ENCODE measurements at regions not wholly inside any gene's neighbourhood (a gene's known extent, or its start where the extent isn't known, plus 50 kb on each side); places are given as distances from the start of the nearest gene placed in this dataset.

- H3K9me3 ChIP-seq = no peaks in the 10 kb centered on the region
- no peak overlapping the region for H3K27ac ChIP-seq
- POLR2A ChIA-PET = no interaction called here
- TF ChIP-seq TFCP2L1 (CRISPR knock-in tag; IDR thresholded peaks at IDR 0.05) (no peak), HMGXB4 (CRISPR knock-in tag; IDR thresholded peaks at IDR 0.05; ENCODE audit: borderline replicate concordance) (no peak)
- H3K4me1 ChIP-seq = 0 out of 3 replicates have a peak, but pooled peaks cover 4% of the 10 kb centered on the region
- no peak for DNase-seq (ENCODE audit: low read depth in 1 of 2, low spot score in 1 of 2)
- no peak for FAIRE-seq
- CTCF ChIA-PET = no interaction called here
- WGBS (ENCODE audit: missing lambda C conversion rate) = 78% methylated on average over 5 of the region's 5 CpGs
- H3K4me2 ChIP-seq = no peak overlapping the region
- ATAC-seq = no peak
- H3K4me3 ChIP-seq = no peak overlapping the region
Measured at GRCh38 chr6:105646391-105646867, 243.5 kb upstream of the PREP start.

DNA sequence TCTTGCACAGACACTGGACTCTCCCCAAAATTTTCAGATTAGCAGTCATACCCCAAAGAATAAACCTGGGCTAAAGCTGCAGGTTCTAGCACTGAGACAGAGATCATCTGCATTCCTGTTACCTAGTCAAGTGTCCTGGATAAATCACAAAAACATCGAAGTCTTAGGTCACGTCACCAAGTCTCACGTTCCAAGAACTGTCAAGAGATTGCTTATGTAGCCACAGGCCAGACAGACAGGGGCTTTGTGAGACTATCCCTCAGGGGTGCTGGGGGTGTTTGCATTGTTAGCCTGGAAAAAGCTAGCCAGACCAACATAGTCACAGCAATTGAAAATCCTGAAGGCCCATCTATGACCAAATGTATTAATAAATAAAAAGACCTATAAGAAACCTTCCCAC, 243.1 kb upstream of the PREP start:
- Histone ChIP-seq H3K4me1 (0 out of 3 replicates have a peak, but pooled peaks cover 4% of the 10 kb centered on the region), H3K27ac (no peak overlapping the region), H3K9me3 (no peaks in the 10 kb centered on the region), H3K4me2 (no peak overlapping the region), H3K4me3 (no peak overlapping the region)
- no peak for DNase-seq (ENCODE audit: low read depth in 1 of 2, low spot score in 1 of 2)
- WGBS (ENCODE audit: missing lambda C conversion rate) = 92% methylated on average over 3 of the region's 3 CpGs
- FAIRE-seq = no peak
- CTCF ChIA-PET = no interaction called here
- POLR2A ChIA-PET = no interaction called here
- no peak for ATAC-seq
- TF ChIP-seq NR3C1 (IDR thresholded peaks at IDR 0.05) (no peak), MAX (IDR thresholded peaks at IDR 0.05) (no peak), CHD4 (IDR thresholded peaks at IDR 0.05; ENCODE audit: borderline replicate concordance) (no peak), RAD21 (conservative IDR thresholded peaks at IDR 0.05 in 1 of 2, IDR thresholded peaks at IDR 0.05 in 1 of 2) (no peak), JUN (IDR thresholded peaks at IDR 0.05) (no peak), SMC3 (IDR thresholded peaks at IDR 0.05) (no peak)

GRCh38 chr6:105645156-105645555, 242.3 kb upstream of the PREP start:
- POLR2A ChIA-PET = no interaction called here
- WGBS (ENCODE audit: missing lambda C conversion rate) = 89% methylated on average over 1 of the region's 1 CpG
- TF ChIP-seq TFCP2L1 (CRISPR knock-in tag; IDR thresholded peaks at IDR 0.05) (no peak), POLR2A (IDR thresholded peaks at IDR 0.05; ENCODE audit: low read length) (no peak), HMGXB4 (CRISPR knock-in tag; IDR thresholded peaks at IDR 0.05; ENCODE audit: borderline replicate concordance) (no peak), CHD2 (IDR thresholded peaks at IDR 0.05; ENCODE audit: low read length, partially characterized antibody) (no peak)
- CTCF ChIA-PET = no interaction called here
- no peak overlapping the region for H3K4me2 ChIP-seq
- H3K4me3 ChIP-seq = no peak overlapping the region
- H3K9me3 ChIP-seq = no peaks in the 10 kb centered on the region
- 0 out of 3 replicates have a peak, but pooled peaks cover 4% of the 10 kb centered on the region for H3K4me1 ChIP-seq
- ATAC-seq (no peak), FAIRE-seq (no peak), DNase-seq (ENCODE audit: low read depth in 1 of 2, low spot score in 1 of 2) (no peak)
- H3K27ac ChIP-seq = no peak overlapping the region

- no peak overlapping the region for H3K4me3 ChIP-seq
- CTCF ChIA-PET = no interaction called here
- no peak for FAIRE-seq
- POLR2A ChIA-PET = no interaction called here
- ATAC-seq = no peak
- no peak overlapping the region for H3K4me2 ChIP-seq
- no peak for DNase-seq (ENCODE audit: low read depth in 1 of 2, low spot score in 1 of 2)
- no peaks in the 10 kb centered on the region for H3K9me3 ChIP-seq
- WGBS (ENCODE audit: missing lambda C conversion rate) = 68% methylated on average over 3 of the region's 3 CpGs
- TF ChIP-seq ZNF302 (CRISPR knock-in tag; IDR thresholded peaks at IDR 0.05) = no peak
- 0 out of 3 replicates have a peak, but pooled peaks cover 4% of the 10 kb centered on the region for H3K4me1 ChIP-seq
- no peak overlapping the region for H3K27ac ChIP-seq
Measured at GRCh38 chr6:105644691-105645090, 241.8 kb upstream of the PREP start.

GRCh38 chr6:105644073-105644489, 241.2 kb upstream of the PREP start:
- ATAC-seq (no peak), DNase-seq (ENCODE audit: low read depth in 1 of 2, low spot score in 1 of 2) (no peak), FAIRE-seq (no peak)
- Histone ChIP-seq H3K27ac (no peak overlapping the region), H3K4me2 (no peak overlapping the region), H3K9me3 (no peaks in the 10 kb centered on the region), H3K4me3 (no peak overlapping the region), H3K4me1 (0 out of 3 replicates have a peak, but pooled peaks cover 4% of the 10 kb centered on the region)
- ChIA-PET POLR2A (no interaction called here), CTCF (interaction anchor here (1.3 kb wide), 2 partner anchors 11 to 160 kb away, joined by 3 to 4 read pairs; no protein-coding TSS in a partner anchor)
- WGBS (ENCODE audit: missing lambda C conversion rate) = 100% methylated on average over 2 of the region's 2 CpGs
- no peak for TF ChIP-seq CHD4 (IDR thresholded peaks at IDR 0.05; ENCODE audit: borderline replicate concordance)
- no peak for TF ChIP-seq MAZ (IDR thresholded peaks at IDR 0.05; ENCODE audit: borderline replicate concordance, low read depth, low read length)
- TF ChIP-seq, protein P1, sequence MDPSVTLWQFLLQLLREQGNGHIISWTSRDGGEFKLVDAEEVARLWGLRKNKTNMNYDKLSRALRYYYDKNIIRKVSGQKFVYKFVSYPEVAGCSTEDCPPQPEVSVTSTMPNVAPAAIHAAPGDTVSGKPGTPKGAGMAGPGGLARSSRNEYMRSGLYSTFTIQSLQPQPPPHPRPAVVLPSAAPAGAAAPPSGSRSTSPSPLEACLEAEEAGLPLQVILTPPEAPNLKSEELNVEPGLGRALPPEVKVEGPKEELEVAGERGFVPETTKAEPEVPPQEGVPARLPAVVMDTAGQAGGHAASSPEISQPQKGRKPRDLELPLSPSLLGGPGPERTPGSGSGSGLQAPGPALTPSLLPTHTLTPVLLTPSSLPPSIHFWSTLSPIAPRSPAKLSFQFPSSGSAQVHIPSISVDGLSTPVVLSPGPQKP (IDR thresholded peaks at IDR 0.05; ENCODE audit: low read depth, low read length) = no peak
- no peak for TF ChIP-seq ZNF302 (CRISPR knock-in tag; IDR thresholded peaks at IDR 0.05)
- no peak for TF ChIP-seq CBX8 (IDR thresholded peaks at IDR 0.05)
- no peak for TF ChIP-seq EP300 (IDR thresholded peaks at IDR 0.05)
- no peak for TF ChIP-seq RFX5 (IDR thresholded peaks at IDR 0.05)
- no peak for TF ChIP-seq NR3C1 (IDR thresholded peaks at IDR 0.05)
- no peak for TF ChIP-seq CEBPB (IDR thresholded peaks at IDR 0.05)
- TF ChIP-seq, protein P2, sequence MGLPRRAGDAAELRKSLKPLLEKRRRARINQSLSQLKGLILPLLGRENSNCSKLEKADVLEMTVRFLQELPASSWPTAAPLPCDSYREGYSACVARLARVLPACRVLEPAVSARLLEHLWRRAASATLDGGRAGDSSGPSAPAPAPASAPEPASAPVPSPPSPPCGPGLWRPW (IDR thresholded peaks at IDR 0.05) = no peak
- no peak for TF ChIP-seq JUNB (IDR thresholded peaks at IDR 0.05)
